ENCODE measurements at regions not wholly inside any gene's neighbourhood (a gene's known extent, or its start where the extent isn't known, plus 50 kb on each side); places are given as distances from the start of the nearest gene placed in this dataset.

DNA sequence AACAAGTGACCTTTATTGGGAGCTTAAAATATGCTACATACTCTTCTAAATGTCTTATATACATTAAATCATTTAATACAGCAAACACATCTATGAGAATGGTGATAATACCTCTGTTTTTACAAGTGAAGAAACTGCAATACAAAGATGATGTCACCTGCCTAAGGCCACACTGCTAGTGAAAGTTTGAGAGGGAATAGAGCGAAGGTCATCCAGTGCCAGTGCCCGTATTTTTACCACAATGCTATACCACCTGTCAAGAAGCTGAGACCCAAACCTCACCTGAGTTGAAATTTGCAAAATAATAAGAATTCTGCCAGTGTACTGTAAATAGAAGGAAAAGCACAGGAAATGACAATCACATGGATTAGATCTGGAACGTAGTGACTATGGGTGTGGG lies 200.4 kb upstream of the TMPRSS15 start:
- Histone ChIP-seq H3K4me3 (replicated peaks; ENCODE audit: low read depth, low read length) (no peak overlapping the region), H3K36me3 (ENCODE audit: control insufficient read depth, insufficient read depth, low read length) (no peaks in the 10 kb centered on the region), H3K27me3 (replicated peaks; ENCODE audit: control insufficient read depth, insufficient read depth, low read length) (no peaks in the 10 kb centered on the region)
- TF ChIP-seq CTCF (IDR thresholded peaks at IDR 0.05; ENCODE audit: insufficient read depth, low read length, poor library complexity, severe bottlenecking) = no peak
- DNase-seq (ENCODE audit: extremely low read depth, insufficient read length) = no peak

DNA sequence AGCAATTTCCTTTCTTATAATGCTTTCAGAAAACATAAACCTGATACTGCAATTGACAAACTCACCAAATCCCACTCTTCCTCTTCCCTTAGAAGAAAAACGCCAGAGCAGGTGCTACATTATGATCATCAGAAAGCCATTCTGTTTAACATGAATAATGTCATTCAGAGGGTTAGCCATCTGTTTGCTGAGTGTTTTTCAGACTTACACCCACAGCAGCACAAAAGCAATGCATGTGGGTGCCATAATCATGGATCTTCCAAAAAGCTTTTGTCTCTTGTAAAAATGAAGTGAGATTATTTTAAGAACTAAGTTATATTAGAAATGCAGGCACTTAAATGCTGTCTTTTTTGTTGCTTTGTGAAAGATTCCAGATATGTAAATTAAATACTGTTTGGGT lies 204.6 kb upstream of the TMPRSS15 start:
- Histone ChIP-seq H3K27me3 (replicated peaks; ENCODE audit: control insufficient read depth, insufficient read depth, low read length) (no peaks in the 10 kb centered on the region), H3K4me3 (replicated peaks; ENCODE audit: low read depth, low read length) (no peak overlapping the region), H3K36me3 (ENCODE audit: control insufficient read depth, insufficient read depth, low read length) (no peaks in the 10 kb centered on the region)
- DNase-seq (ENCODE audit: extremely low read depth, insufficient read length) = no peak
- no peak for TF ChIP-seq CTCF (IDR thresholded peaks at IDR 0.05; ENCODE audit: insufficient read depth, low read length, poor library complexity, severe bottlenecking)

GRCh38 chr21:18614303-18614702 lies 210.7 kb upstream of the TMPRSS15 start:
- TF ChIP-seq CTCF (IDR thresholded peaks at IDR 0.05; ENCODE audit: insufficient read depth, low read length, poor library complexity, severe bottlenecking) = no peak
- Histone ChIP-seq H3K36me3 (ENCODE audit: control insufficient read depth, insufficient read depth, low read length) (no peaks in the 10 kb centered on the region), H3K4me3 (replicated peaks; ENCODE audit: low read depth, low read length) (no peak overlapping the region), H3K27me3 (replicated peaks; ENCODE audit: control insufficient read depth, insufficient read depth, low read length) (no peaks in the 10 kb centered on the region)
- DNase-seq (ENCODE audit: extremely low read depth, insufficient read length) = no peak

- no peak for DNase-seq (ENCODE audit: extremely low read depth, insufficient read length)
- Histone ChIP-seq H3K4me3 (replicated peaks; ENCODE audit: low read depth, low read length) (no peak overlapping the region), H3K36me3 (ENCODE audit: control insufficient read depth, insufficient read depth, low read length) (no peaks in the 10 kb centered on the region), H3K27me3 (replicated peaks; ENCODE audit: control insufficient read depth, insufficient read depth, low read length) (no peaks in the 10 kb centered on the region)
- TF ChIP-seq CTCF (IDR thresholded peaks at IDR 0.05; ENCODE audit: insufficient read depth, low read length, poor library complexity, severe bottlenecking) = no peak
Observed at GRCh38 chr21:18617291-18617690, 213.7 kb upstream of the TMPRSS15 start.

GRCh38 chr21:18620436-18620835 lies 216.9 kb upstream of the TMPRSS15 start:
- no peak overlapping the region for H3K4me3 ChIP-seq (replicated peaks; ENCODE audit: low read depth, low read length)
- TF ChIP-seq CTCF (IDR thresholded peaks at IDR 0.05; ENCODE audit: insufficient read depth, low read length, poor library complexity, severe bottlenecking) = no peak
- no peak for DNase-seq (ENCODE audit: extremely low read depth, insufficient read length)
- H3K36me3 ChIP-seq (ENCODE audit: control insufficient read depth, insufficient read depth, low read length) = no peaks in the 10 kb centered on the region
- H3K27me3 ChIP-seq (replicated peaks; ENCODE audit: control insufficient read depth, insufficient read depth, low read length) = no peaks in the 10 kb centered on the region

- no peak for TF ChIP-seq CTCF (IDR thresholded peaks at IDR 0.05; ENCODE audit: insufficient read depth, low read length, poor library complexity, severe bottlenecking)
- DNase-seq (ENCODE audit: extremely low read depth, insufficient read length) = no peak
- Histone ChIP-seq H3K4me3 (replicated peaks; ENCODE audit: low read depth, low read length) (no peak overlapping the region), H3K27me3 (replicated peaks; ENCODE audit: control insufficient read depth, insufficient read depth, low read length) (no peaks in the 10 kb centered on the region), H3K36me3 (ENCODE audit: control insufficient read depth, insufficient read depth, low read length) (no peaks in the 10 kb centered on the region)
Observed at GRCh38 chr21:18622383-18622782, 218.8 kb upstream of the TMPRSS15 start.

Data from GM06990 (cell line).